ENCODE measurements at regions not wholly inside any gene's neighbourhood (a gene's known extent, or its start where the extent isn't known, plus 50 kb on each side); places are given as distances from the start of the nearest gene placed in this dataset.
A peak's percentile ranks its signal among the peaks of the same experiment; 100 is the strongest.

- in situ Hi-C loops (cut with MboI; ENCODE audit: low pct_ligation_motif_present in 1 of 4, low pct_unique_long_range_greater_than_20kb in 1 of 4, low sequenced_read_pairs in 3 of 4) (no loop called here), intact Hi-C loops (cut with DNase I; ENCODE audit: low total_unique reads) (no loop called here)
- Histone ChIP-seq H3K9me3 (no peaks in the 10 kb centered on the region), H3K4me3 (no peak overlapping the region), H3K36me3 (no peaks in the 10 kb centered on the region), H3K27ac (no peak overlapping the region), H3K27me3 (no peaks in the 10 kb centered on the region), H3K4me1 (no peaks in the 10 kb centered on the region)
- no peak for TF ChIP-seq POLR2AphosphoS5 (IDR thresholded peaks at IDR 0.05)
- TF ChIP-seq EP300 (IDR thresholded peaks at IDR 0.05; ENCODE audit: low read depth), result no peak
- no peak for TF ChIP-seq POLR2A (IDR thresholded peaks at IDR 0.05)
- no peak for TF ChIP-seq CTCF (IDR thresholded peaks at IDR 0.05)
- WGBS, 2 donors (ENCODE audit: low coverage in 1 of 2), result 76 to 86% methylated on average over 3 of the region's 3 CpGs
- no peak for DNase-seq
These were observed 107.3 kb upstream of the GABRG2 start for GRCh38 chr5:161960314-161960713.

- Histone ChIP-seq H3K27ac (no peak overlapping the region), H3K36me3 (no peaks in the 10 kb centered on the region), H3K4me1 (no peaks in the 10 kb centered on the region), H3K27me3 (no peaks in the 10 kb centered on the region), H3K4me3 (no peak overlapping the region), H3K9me3 (no peaks in the 10 kb centered on the region)
- in situ Hi-C loops (cut with MboI; ENCODE audit: low pct_ligation_motif_present in 1 of 4, low pct_unique_long_range_greater_than_20kb in 1 of 4, low sequenced_read_pairs in 3 of 4) (no loop called here), intact Hi-C loops (cut with DNase I; ENCODE audit: low total_unique reads) (no loop called here)
- TF ChIP-seq POLR2A (IDR thresholded peaks at IDR 0.05) (no peak), CTCF (IDR thresholded peaks at IDR 0.05) (peak in 1 of 5 experiments; percentile 8)
- 6 to 9% methylated on average over 3 of the region's 3 CpGs for WGBS, 2 donors (ENCODE audit: low coverage in 1 of 2)
- DNase-seq, result no peak
These were observed 101.0 kb upstream of the GABRG2 start for GRCh38 chr5:161966564-161966963.

- 34 to 40% methylated on average over 2 of the region's 2 CpGs for WGBS, 2 donors (ENCODE audit: low coverage in 1 of 2)
- intact Hi-C loops (cut with DNase I; ENCODE audit: low total_unique reads), result no loop called here
- DNase-seq, result no peak
- Histone ChIP-seq H3K36me3 (no peaks in the 10 kb centered on the region), H3K9me3 (no peaks in the 10 kb centered on the region), H3K4me1 (no peaks in the 10 kb centered on the region), H3K27me3 (no peaks in the 10 kb centered on the region), H3K27ac (no peak overlapping the region), H3K4me3 (no peak overlapping the region)
- TF ChIP-seq POLR2AphosphoS5 (IDR thresholded peaks at IDR 0.05), result no peak
- TF ChIP-seq POLR2A (IDR thresholded peaks at IDR 0.05), result no peak
- no peak for TF ChIP-seq CTCF (IDR thresholded peaks at IDR 0.05)
- no peak for TF ChIP-seq EP300 (IDR thresholded peaks at IDR 0.05; ENCODE audit: low read depth)
- in situ Hi-C loops (cut with MboI; ENCODE audit: low pct_ligation_motif_present in 1 of 4, low pct_unique_long_range_greater_than_20kb in 1 of 4, low sequenced_read_pairs in 3 of 4), result no loop called here
These were observed 92.2 kb upstream of the GABRG2 start for GRCh38 chr5:161975350-161975749.

GRCh38 chr5:161988077-161988476 lies 79.5 kb upstream of the GABRG2 start:
- in situ Hi-C loops (cut with MboI; ENCODE audit: low pct_ligation_motif_present in 1 of 4, low pct_unique_long_range_greater_than_20kb in 1 of 4, low sequenced_read_pairs in 3 of 4) (no loop called here), intact Hi-C loops (cut with DNase I; ENCODE audit: low total_unique reads) (no loop called here)
- Histone ChIP-seq H3K4me3 (no peak overlapping the region), H3K9me3 (no peaks in the 10 kb centered on the region), H3K36me3 (no peaks in the 10 kb centered on the region), H3K27me3 (no peaks in the 10 kb centered on the region), H3K4me1 (no peaks in the 10 kb centered on the region), H3K27ac (no peak overlapping the region)
- no peak for TF ChIP-seq CTCF (IDR thresholded peaks at IDR 0.05)
- TF ChIP-seq POLR2AphosphoS5 (IDR thresholded peaks at IDR 0.05), result no peak
- no peak for TF ChIP-seq EP300 (IDR thresholded peaks at IDR 0.05; ENCODE audit: low read depth)
- TF ChIP-seq POLR2A (IDR thresholded peaks at IDR 0.05), result no peak
- WGBS, 2 donors (ENCODE audit: low coverage in 1 of 2), result 64 to 76% methylated on average over 1 of the region's 1 CpG
- no peak for DNase-seq
